GM23338 (cell line): ENCODE measurements at regions not wholly inside any gene's neighbourhood (a gene's known extent, or its start where the extent isn't known, plus 50 kb on each side); places are given as distances from the start of the nearest gene placed in this dataset.
"Not testable (repeated sequence)": the region's sequence is repeated elsewhere in the genome, so short reads cannot be mapped to it uniquely, and the experiment has no call there.

Experiments used
- ATAC-seq: fragments of 200-7000 bp; cut with Tn5 transposase; 3 replicates; pipeline ENCODE4 v1.9.1; 2020
- DNase-seq: peaks from one replicate; pipeline ENCODE4 v3.0.0-alpha.2; 2015; ENCODE audit warnings: low spot score
- H2AFZ ChIP-seq: fragments of 200-600 bp; sonication (generic); 2 replicates; pipeline ENCODE4 v1.8.0; 2016; ENCODE audit warnings: antibody characterized with exemption, mild to moderate bottlenecking, moderate library complexity
- H3F3A ChIP-seq: fragments of 200-600 bp; sonication (generic); replicated peaks from 2 replicates; pipeline ENCODE4 v1.8.0; 2017; ENCODE audit warnings: antibody characterized with exemption, mixed run types, low read depth
- H3K27ac ChIP-seq: fragments of 200-600 bp; sonication (generic); 2 replicates; pipeline ENCODE4 v1.6.1; 2016; ENCODE audit warnings: low read depth
- H3K27me3 ChIP-seq: fragments of 200-600 bp; sonication (generic); 2 replicates; pipeline ENCODE4 v1.8.0; 2016; ENCODE audit warnings: mild to moderate bottlenecking, mixed run types, moderate library complexity; ENCODE audit not compliant: insufficient read depth
- H3K36me3 ChIP-seq: fragments of 200-600 bp; sonication (generic); 2 replicates; pipeline ENCODE4 v1.8.0; 2016; ENCODE audit warnings: mild to moderate bottlenecking; ENCODE audit not compliant: insufficient read depth
- H3K4me1 ChIP-seq: fragments of 200-600 bp; sonication (generic); 2 replicates; pipeline ENCODE4 v1.8.0; 2016; ENCODE audit warnings: mild to moderate bottlenecking, moderate library complexity; ENCODE audit not compliant: insufficient read depth
- H3K4me2 ChIP-seq: fragments of 200-600 bp; sonication (generic); 2 replicates; pipeline ENCODE4 v1.7.1; 2017; ENCODE audit warnings: mixed run types
- H3K4me3 ChIP-seq: fragments of 200-600 bp; sonication (generic); 2 replicates; pipeline ENCODE4 v1.6.1; 2016; ENCODE audit warnings: mixed run types
- H3K79me2 ChIP-seq: fragments of 200-600 bp; sonication (generic); replicated peaks from 2 replicates; pipeline ENCODE4 v1.8.0; 2017; ENCODE audit warnings: mild to moderate bottlenecking; ENCODE audit not compliant: insufficient read depth
- H3K9me2 ChIP-seq: fragments of 200-600 bp; sonication (generic); 2 replicates; pipeline ENCODE4 v1.8.0; 2017; ENCODE audit not compliant: insufficient read depth
- H4K20me1 ChIP-seq: fragments of 200-600 bp; sonication (generic); replicated peaks from 2 replicates; pipeline ENCODE4 v1.8.0; 2017; ENCODE audit warnings: mild to moderate bottlenecking; ENCODE audit not compliant: insufficient read depth
- H3K27ac Mint-ChIP-seq: 2 replicates; pipeline ENCODE4 v1.8.0; 2020; ENCODE audit warnings: inconsistent platforms, mild to moderate bottlenecking, moderate library complexity, mixed read lengths
- H3K27me3 Mint-ChIP-seq: 3 replicates; pipeline ENCODE4 v1.8.0; 2022; ENCODE audit warnings: low read depth, mild to moderate bottlenecking, moderate library complexity, mixed read lengths, inconsistent platforms; ENCODE audit not compliant: insufficient read depth, poor library complexity
- H3K36me3 Mint-ChIP-seq: 3 replicates; pipeline ENCODE4 v1.8.0; 2021; ENCODE audit warnings: low read depth, mild to moderate bottlenecking, inconsistent platforms, moderate library complexity, mixed read lengths
- H3K4me1 Mint-ChIP-seq: 3 replicates; pipeline ENCODE4 v1.8.0; 2020; ENCODE audit warnings: mild to moderate bottlenecking, inconsistent platforms, mixed read lengths
- H3K4me3 Mint-ChIP-seq: 3 replicates; pipeline ENCODE4 v1.8.0; 2021; ENCODE audit warnings: moderate library complexity, mild to moderate bottlenecking, inconsistent platforms, mixed read lengths
- H3K9me3 Mint-ChIP-seq: 3 replicates; pipeline ENCODE4 v1.8.0; 2020; ENCODE audit warnings: moderate library complexity, mild to moderate bottlenecking, inconsistent platforms, mixed read lengths
- CREB1 ChIP-seq: fragments of 250-450 bp; sonication (Bioruptor Pico); IDR thresholded peaks from 2 replicates; pipeline ENCODE4 v1.5.0; 2020; ENCODE audit warnings: low read depth, mild to moderate bottlenecking, moderate library complexity
- POLR2AphosphoS5 ChIP-seq: IDR thresholded peaks from 2 replicates; pipeline ENCODE4 v1.6.1; 2016; ENCODE audit warnings: antibody characterized with exemption, low read depth
- ZNF114 ChIP-seq: fragments of 250-450 bp; sonication (Bioruptor Pico); IDR thresholded peaks from 2 replicates; pipeline ENCODE4 v1.5.0; 2020; ENCODE audit warnings: mild to moderate bottlenecking, moderate library complexity
- ZNF331 ChIP-seq: fragments of 250-450 bp; sonication (Bioruptor Pico); IDR thresholded peaks from 2 replicates; pipeline ENCODE4 v1.5.0; 2020; ENCODE audit warnings: low read depth, mild to moderate bottlenecking, moderate library complexity
- ZNF462 ChIP-seq: fragments of 250-450 bp; sonication (Bioruptor Pico); IDR thresholded peaks from 2 replicates; pipeline ENCODE4 v1.5.0; 2020; ENCODE audit warnings: mild to moderate bottlenecking, moderate library complexity

GRCh38 chr15:29511663-29512062 is 242.0 kb upstream of the NSMCE3 start:
- Histone ChIP-seq H3K9me2 (peaks cover 7% of the 10 kb centered on the region; the same call in 1 of the 2 replicates), H2AFZ (no peak overlapping the region), H3K4me2 (no peak overlapping the region), H4K20me1 (no peaks in the 10 kb centered on the region), H3K36me3 (no peaks in the 10 kb centered on the region), H3K4me3 (no peak overlapping the region), H3F3A (no peaks in the 10 kb centered on the region), H3K79me2 (no peaks in the 10 kb centered on the region; the same call in 1 of the 2 replicates), H3K4me1 (no peaks in the 10 kb centered on the region), H3K27ac (no peak overlapping the region), H3K27me3 (no peaks in the 10 kb centered on the region)
- H3K9me3 Mint-ChIP-seq: peaks cover 28% of the 10 kb centered on the region
- H3K27me3 Mint-ChIP-seq: peaks cover 3% of the 10 kb centered on the region
- H3K4me3 Mint-ChIP-seq: no peak overlapping the region
- peaks cover 6% of the 10 kb centered on the region; the same call in 2 of the 3 replicates for H3K4me1 Mint-ChIP-seq
- DNase-seq (no peak), ATAC-seq (no peak)
- H3K36me3 Mint-ChIP-seq: peaks cover 22% of the 10 kb centered on the region; the same call in 2 of the 3 replicates
- TF ChIP-seq CREB1 (CRISPR knock-in tag) (no peak), ZNF331 (CRISPR knock-in tag) (no peak), ZNF462 (CRISPR knock-in tag) (no peak), ZNF114 (CRISPR knock-in tag) (no peak), POLR2AphosphoS5 (no peak)
- H3K27ac Mint-ChIP-seq: no peak overlapping the region

GRCh38 chr15:29505535-29505934 is 235.9 kb upstream of the NSMCE3 start:
- H4K20me1 ChIP-seq, H3K27me3 Mint-ChIP-seq, H3K4me3 Mint-ChIP-seq, H3K4me3 ChIP-seq, H3K9me2 ChIP-seq, H3K79me2 ChIP-seq, H3K36me3 ChIP-seq, H3K27me3 ChIP-seq, ATAC-seq, H3K4me2 ChIP-seq, H2AFZ ChIP-seq, H3K27ac Mint-ChIP-seq, H3K27ac ChIP-seq, H3F3A ChIP-seq, DNase-seq: not testable (repeated sequence)
- H3K4me1 ChIP-seq: peaks cover 13% of the 10 kb centered on the region
- Mint-ChIP-seq H3K4me1 (peaks cover 17% of the 10 kb centered on the region; the same call in 2 of the 3 replicates), H3K9me3 (peaks cover 18% of the 10 kb centered on the region), H3K36me3 (peaks cover 17% of the 10 kb centered on the region; the same call in 2 of the 3 replicates)
